Transverse colon (tissue), 4 donors: ENCODE measurements at regions not wholly inside any gene's neighbourhood (a gene's known extent, or its start where the extent isn't known, plus 50 kb on each side); places are given as distances from the start of the nearest gene placed in this dataset.

Source experiments
- DNase-seq: peaks from one replicate; pipeline ENCODE4 v3.0.0-alpha.2; 2019
- H3K27ac ChIP-seq, 4 donors: fragments of 200-600 bp; sonication (generic); 2 replicates each; pipeline ENCODE4 v1.5.1; 2016 to 2018; ENCODE audit warnings: inconsistent platforms in 4 of 4
- H3K27me3 ChIP-seq: fragments of 200-600 bp; sonication (generic); 2 replicates; pipeline ENCODE4 v1.5.1; 2017; ENCODE audit warnings: inconsistent platforms
- H3K36me3 ChIP-seq, 4 donors: fragments of 200-600 bp; sonication (generic); 2 replicates each; pipeline ENCODE4 v1.5.1; 2017 to 2019; ENCODE audit warnings: inconsistent platforms in 4 of 4
- H3K4me1 ChIP-seq, 4 donors: fragments of 200-600 bp; sonication (generic); 2 replicates each; pipeline ENCODE4 v1.5.1; 2017 to 2020; ENCODE audit warnings: inconsistent platforms in 4 of 4
- H3K4me3 ChIP-seq, 4 donors: fragments of 200-600 bp; sonication (generic); 1 replicate in 1 of 4; 2 replicates in 3 of 4; pipeline versions ENCODE4 v1.5.1 to v1.6.1; 2017 to 2019; ENCODE audit warnings: inconsistent platforms in 4 of 4
- H3K9me3 ChIP-seq, 2 donors: fragments of 200-600 bp; sonication (generic); 2 replicates each; pipeline ENCODE4 v1.5.1; 2017 to 2019; ENCODE audit warnings: inconsistent platforms in 2 of 2
- CTCF ChIP-seq, 5 experiments: fragments of 200-600 bp in 3 of 5; fragments of 450-650 bp in 2 of 5; sonication (generic) in 3 of 5; IDR thresholded peaks; 1 replicate in 2 of 5; 2 replicates in 3 of 5; pipeline ENCODE4 v1.5.1; 2016 to 2017; ENCODE audit warnings: antibody characterized with exemption in 5 of 5, inconsistent platforms in 3 of 5, mild to moderate bottlenecking in 2 of 5, moderate library complexity in 1 of 5
- EP300 ChIP-seq: sonication (generic); formaldehyde crosslinking; IDR thresholded peaks from one replicate; pipeline ENCODE4 v1.6.1; 2017; ENCODE audit warnings: antibody characterized with exemption, low read depth
- POLR2A ChIP-seq: fragments of 450-650 bp; IDR thresholded peaks from one replicate; pipeline ENCODE4 v1.6.1; 2016; ENCODE audit warnings: antibody characterized with exemption, mild to moderate bottlenecking, moderate library complexity
- POLR2AphosphoS5 ChIP-seq, 3 donors: sonication (generic); formaldehyde crosslinking; IDR thresholded peaks; one replicate each; pipeline ENCODE4 v1.6.1; 2016; ENCODE audit warnings: antibody characterized with exemption in 3 of 3
- WGBS, 2 donors: methylation state at CpG; one replicate each; pipeline ENCODE4 v1.1.5; 2018; ENCODE audit warnings: low coverage in 1 of 2; 5-methylcytosine and 5-hydroxymethylcytosine counted together
- in situ Hi-C, 4 donors: fragments of 200-750 bp; cut with MboI; loops; one replicate each; pipeline versions ENCODE4 v1.15.0 to v1.15.1; 2017; ENCODE audit warnings: low sequenced_read_pairs in 3 of 4, low pct_ligation_motif_present in 1 of 4, low pct_unique_long_range_greater_than_20kb in 1 of 4
- intact Hi-C: fragments of 100-400 bp; cut with DNase I; formaldehyde crosslinking; loops from one replicate; pipeline ENCODE4 v1.15.1; 2023; ENCODE audit warnings: low total_unique reads

DNA sequence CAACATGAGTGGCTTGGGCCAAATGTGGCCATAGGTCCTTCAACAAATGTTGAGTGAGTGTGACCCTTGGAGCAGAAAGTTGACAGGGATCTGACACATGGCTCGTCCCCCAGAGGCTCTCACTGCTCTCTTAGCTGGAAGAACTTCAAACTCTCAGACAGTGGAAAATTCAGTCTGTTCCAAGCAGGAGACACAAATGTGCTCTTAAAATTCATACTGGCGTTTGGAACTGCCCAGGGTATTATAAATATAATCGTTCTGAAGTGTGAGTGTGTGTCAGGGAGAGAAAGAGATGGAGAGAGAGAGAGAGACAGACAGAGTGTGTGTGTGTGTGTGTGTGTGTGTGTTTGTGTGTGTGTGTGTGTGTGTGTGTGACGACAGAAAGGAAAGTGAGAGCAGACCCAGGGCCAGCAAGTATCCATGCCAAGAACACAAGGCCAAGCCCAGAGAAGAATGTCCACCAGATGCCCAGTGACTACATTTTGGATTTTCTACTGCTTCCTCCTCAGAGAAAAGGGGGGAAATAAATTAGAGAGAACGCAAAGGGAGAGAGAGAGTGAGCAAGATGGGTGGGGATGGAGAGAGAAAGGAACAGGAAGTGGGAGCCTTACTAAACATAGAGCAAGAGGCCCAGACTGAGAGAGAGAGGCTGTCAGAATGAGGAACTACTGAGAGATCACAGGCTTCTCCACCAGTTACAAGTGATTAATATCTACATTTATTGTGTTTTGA lies 193.6 kb upstream of the NUDT4 start:
- no peak for DNase-seq

DNA sequence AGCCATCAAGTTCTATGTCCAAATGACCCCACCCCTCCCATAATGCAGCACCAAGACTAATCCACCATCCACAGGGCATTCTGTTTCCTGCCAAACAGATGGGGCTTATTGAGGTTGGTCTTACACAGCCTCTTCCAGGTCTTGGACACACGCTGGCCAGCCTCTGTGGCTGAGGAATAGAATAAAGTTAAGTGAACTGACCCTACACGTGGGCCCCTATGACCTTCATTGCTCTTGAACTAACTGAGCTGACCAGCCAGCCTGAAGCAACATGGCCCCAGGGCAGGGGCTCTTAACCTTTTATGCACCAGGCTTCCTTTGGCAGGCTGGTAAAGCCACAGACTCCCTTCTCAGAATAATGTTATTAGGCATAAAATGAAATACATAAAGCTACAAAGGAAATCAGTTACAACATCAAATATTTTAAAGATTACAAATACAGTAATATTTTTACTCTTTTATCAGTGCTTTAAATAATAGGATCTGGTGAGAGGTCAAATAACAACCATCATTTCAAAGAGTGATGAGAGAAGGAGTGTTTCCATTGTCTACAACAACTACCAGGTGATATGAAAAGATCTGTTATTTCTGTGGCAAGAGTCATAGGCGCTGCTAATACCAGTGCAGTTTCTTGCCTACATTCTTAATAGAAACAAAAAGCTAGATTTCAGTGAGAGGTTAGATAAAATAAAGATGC lies 192.9 kb upstream of the NUDT4 start:
- Histone ChIP-seq H3K36me3 (no peaks in the 10 kb centered on the region), H3K9me3 (no peaks in the 10 kb centered on the region), H3K27me3 (no peaks in the 10 kb centered on the region), H3K4me1 (peaks cover 8 to 24% (median 12%) of the 10 kb centered on the region in 4 donors), H3K27ac (peak overlapping the region; percentile 67 to 77 (median 72)), H3K4me3 (no peak overlapping the region)
- DNase-seq, result no peak
- TF ChIP-seq CTCF (IDR thresholded peaks at IDR 0.05), result no peak
- TF ChIP-seq POLR2A, result no peak
- TF ChIP-seq EP300, result no peak
- no peak for TF ChIP-seq POLR2AphosphoS5 (IDR thresholded peaks at IDR 0.05)
- WGBS, 2 donors, result 71 to 94% methylated on average over 1 to 3 of the region's 3 CpGs
- in situ Hi-C loops (no loop called here), intact Hi-C loops (no loop called here)

More for the DNA sequence above, 193.6 kb upstream of the NUDT4 start:
- in situ Hi-C loops, result no loop called here
- Histone ChIP-seq H3K4me1 (peaks cover 8 to 24% (median 12%) of the 10 kb centered on the region in 4 donors), H3K36me3 (no peaks in the 10 kb centered on the region), H3K27ac (peak overlapping the region; percentile 67 to 77 (median 72)), H3K9me3 (no peaks in the 10 kb centered on the region), H3K27me3 (no peaks in the 10 kb centered on the region), H3K4me3 (no peak overlapping the region)
- TF ChIP-seq EP300 (no peak), POLR2AphosphoS5 (IDR thresholded peaks at IDR 0.05) (no peak), CTCF (IDR thresholded peaks at IDR 0.05) (no peak), POLR2A (no peak)
- intact Hi-C loops, result no loop called here
- 40 to 46% methylated on average over 3 to 5 of the region's 5 CpGs for WGBS, 2 donors

- no peaks in the 10 kb centered on the region for H3K9me3 ChIP-seq
- intact Hi-C loops, result no loop called here
- H3K36me3 ChIP-seq, result no peaks in the 10 kb centered on the region
- in situ Hi-C loops, result no loop called here
- H3K4me1 ChIP-seq, result peaks cover 8 to 24% (median 12%) of the 10 kb centered on the region in 4 donors
- TF ChIP-seq POLR2AphosphoS5 (IDR thresholded peaks at IDR 0.05) (no peak), EP300 (no peak), CTCF (IDR thresholded peaks at IDR 0.05) (no peak), POLR2A (no peak)
- DNase-seq, result no peak
- H3K4me3 ChIP-seq, result no peak overlapping the region
- H3K27ac ChIP-seq, result peak overlapping the region in 2 of 4 donors; percentile 72 to 77
- H3K27me3 ChIP-seq, result no peaks in the 10 kb centered on the region
- 92 to 96% methylated on average over 2 of the region's 2 CpGs for WGBS, 2 donors
These were observed 192.4 kb upstream of the NUDT4 start for GRCh38 chr12:93185369-93185741.

- H3K36me3 ChIP-seq, result no peaks in the 10 kb centered on the region
- no peak overlapping the region for H3K4me3 ChIP-seq
- no peak for TF ChIP-seq EP300
- TF ChIP-seq POLR2A, result no peak
- TF ChIP-seq CTCF (IDR thresholded peaks at IDR 0.05), result no peak
- TF ChIP-seq POLR2AphosphoS5 (IDR thresholded peaks at IDR 0.05), result no peak
- H3K27me3 ChIP-seq, result no peaks in the 10 kb centered on the region
- no peak for DNase-seq
- in situ Hi-C loops, result no loop called here
- H3K4me1 ChIP-seq, result peaks cover 8 to 24% (median 12%) of the 10 kb centered on the region in 4 donors
- no peak overlapping the region for H3K27ac ChIP-seq
- no peaks in the 10 kb centered on the region for H3K9me3 ChIP-seq
- intact Hi-C loops, result no loop called here
- WGBS, 2 donors, result 75 to 87% methylated on average over 2 of the region's 2 CpGs
These were observed 191.6 kb upstream of the NUDT4 start for GRCh38 chr12:93186131-93186530.
